Sigmoid colon (tissue), 6 donors: ENCODE measurements at regions not wholly inside any gene's neighbourhood (a gene's known extent, or its start where the extent isn't known, plus 50 kb on each side); places are given as distances from the start of the nearest gene placed in this dataset.

Experiments
- DNase-seq: peaks from one replicate; pipeline ENCODE4 v3.0.0-alpha.2; 2019
- H3K27ac ChIP-seq, 4 donors: fragments of 200-600 bp; sonication (generic); one replicate each; pipeline ENCODE4 v1.5.1; 2016 to 2019; ENCODE audit warnings: mild to moderate bottlenecking in 1 of 4
- H3K27me3 ChIP-seq, 3 donors: fragments of 200-600 bp; sonication (generic); one replicate each; pipeline ENCODE4 v1.5.1; 2019; ENCODE audit warnings: mild to moderate bottlenecking in 1 of 3
- H3K36me3 ChIP-seq, 4 donors: fragments of 200-600 bp; sonication (generic); one replicate each; pipeline ENCODE4 v1.5.1; 2016 to 2019
- H3K4me1 ChIP-seq, 4 donors: fragments of 200-600 bp; sonication (generic); one replicate each; pipeline ENCODE4 v1.5.1; 2017 to 2019
- H3K4me3 ChIP-seq, 4 donors: fragments of 200-600 bp; sonication (generic); one replicate each; pipeline ENCODE4 v1.5.1; 2017 to 2019; ENCODE audit warnings: mild to moderate bottlenecking in 2 of 4, moderate library complexity in 1 of 4
- H3K9me3 ChIP-seq, 4 donors: fragments of 200-600 bp in 3 of 4; sonication (generic) in 3 of 4; one replicate each; pipeline versions ENCODE4 v1.5.1 to v1.6.1; 2013 to 2019
- CTCF ChIP-seq, 4 experiments: fragments of 450-650 bp in 3 of 4; fragments of 200-600 bp in 1 of 4; IDR thresholded peaks; one replicate each; pipeline ENCODE4 v1.5.1; 2016 to 2019; ENCODE audit warnings: antibody characterized with exemption in 4 of 4, mild to moderate bottlenecking in 3 of 4, moderate library complexity in 2 of 4
- EP300 ChIP-seq, 4 donors: sonication (generic); formaldehyde crosslinking; IDR thresholded peaks; one replicate each; pipeline ENCODE4 v1.6.1; 2017; ENCODE audit warnings: antibody characterized with exemption in 4 of 4
- POLR2A ChIP-seq, 2 donors: fragments of 450-650 bp; IDR thresholded peaks; one replicate each; pipeline ENCODE4 v1.6.1; 2016; ENCODE audit warnings: antibody characterized with exemption in 2 of 2, mild to moderate bottlenecking in 2 of 2, moderate library complexity in 2 of 2
- POLR2AphosphoS5 ChIP-seq, 4 donors: sonication (generic); formaldehyde crosslinking; IDR thresholded peaks; one replicate each; pipeline ENCODE4 v1.6.1; 2017; ENCODE audit warnings: antibody characterized with exemption in 4 of 4
- WGBS, 2 donors: extraction: QIAGEN DNeasy Blood & Tissue Kit; methylation state at CpG; one replicate each; pipeline ENCODE4 v1.1.7; 2013; 5-methylcytosine and 5-hydroxymethylcytosine counted together
- intact Hi-C: fragments of 100-400 bp; cut with DNase I; formaldehyde crosslinking; loops from one replicate; pipeline ENCODE4 v1.15.1; 2023
- donor health status: healthy with polysubstance abuse.
- donor health status: healthy.

- Histone ChIP-seq H3K36me3 (no peaks in the 10 kb centered on the region), H3K4me3 (no peak overlapping the region), H3K9me3 (no peaks in the 10 kb centered on the region), H3K27me3 (no peaks in the 10 kb centered on the region), H3K4me1 (peaks cover 0 to 8% (median 7%) of the 10 kb centered on the region in 4 donors), H3K27ac (no peak overlapping the region)
- DNase-seq: no peak
- intact Hi-C loops: no loop called here
- WGBS, 2 donors: 47 to 79% methylated on average over 11 of the region's 11 CpGs
- TF ChIP-seq EP300 (IDR thresholded peaks at IDR 0.05) (no peak), CTCF (IDR thresholded peaks at IDR 0.05) (no peak)
These were observed 73.4 kb downstream of the ZFP36L2 start for GRCh38 chr2:43152741-43153647.

- no peaks in the 10 kb centered on the region for H3K9me3 ChIP-seq
- TF ChIP-seq CTCF (IDR thresholded peaks at IDR 0.05) (no peak), EP300 (IDR thresholded peaks at IDR 0.05) (no peak), POLR2AphosphoS5 (IDR thresholded peaks at IDR 0.05) (no peak)
- DNase-seq: no peak
- WGBS, 2 donors: 71 to 86% methylated on average over 8 of the region's 8 CpGs
- H3K4me1 ChIP-seq: peaks cover 0 to under 1% (median 0%) of the 10 kb centered on the region in 4 donors
- intact Hi-C loops: no loop called here
- H3K36me3 ChIP-seq: no peaks in the 10 kb centered on the region
- H3K4me3 ChIP-seq: no peak overlapping the region
- no peak overlapping the region for H3K27ac ChIP-seq
- no peaks in the 10 kb centered on the region for H3K27me3 ChIP-seq
These were observed 74.2 kb downstream of the ZFP36L2 start for GRCh38 chr2:43152186-43152585.

- H3K27me3 ChIP-seq: no peaks in the 10 kb centered on the region
- no peaks in the 10 kb centered on the region for H3K4me1 ChIP-seq
- no peak overlapping the region for H3K4me3 ChIP-seq
- DNase-seq: no peak
- H3K36me3 ChIP-seq: no peaks in the 10 kb centered on the region
- no peaks in the 10 kb centered on the region for H3K9me3 ChIP-seq
- no peak overlapping the region for H3K27ac ChIP-seq
- TF ChIP-seq POLR2AphosphoS5 (IDR thresholded peaks at IDR 0.05) (no peak), EP300 (IDR thresholded peaks at IDR 0.05) (no peak), POLR2A (IDR thresholded peaks at IDR 0.05) (no peak)
- intact Hi-C loops: no loop called here
- WGBS, 2 donors: 80 to 90% methylated on average over 9 of the region's 9 CpGs
These were observed 76.8 kb downstream of the ZFP36L2 start for GRCh38 chr2:43149482-43150107.

- no peaks in the 10 kb centered on the region for H3K27me3 ChIP-seq
- H3K36me3 ChIP-seq: no peaks in the 10 kb centered on the region
- DNase-seq: no peak
- TF ChIP-seq EP300 (IDR thresholded peaks at IDR 0.05) (no peak), CTCF (IDR thresholded peaks at IDR 0.05) (no peak), POLR2A (IDR thresholded peaks at IDR 0.05) (no peak), POLR2AphosphoS5 (IDR thresholded peaks at IDR 0.05) (no peak)
- H3K27ac ChIP-seq: no peak overlapping the region
- no peaks in the 10 kb centered on the region for H3K4me1 ChIP-seq
- 86 to 88% methylated on average over 5 of the region's 5 CpGs for WGBS, 2 donors
- H3K4me3 ChIP-seq: no peak overlapping the region
- intact Hi-C loops: no loop called here
- no peaks in the 10 kb centered on the region for H3K9me3 ChIP-seq
These were observed 80.3 kb downstream of the ZFP36L2 start for GRCh38 chr2:43146083-43146482.

GRCh38 chr2:43144263-43144662, 82.1 kb downstream of the ZFP36L2 start:
- intact Hi-C loops: no loop called here
- Histone ChIP-seq H3K4me3 (no peak overlapping the region), H3K27ac (no peak overlapping the region), H3K36me3 (no peaks in the 10 kb centered on the region), H3K9me3 (no peaks in the 10 kb centered on the region), H3K27me3 (no peaks in the 10 kb centered on the region), H3K4me1 (no peaks in the 10 kb centered on the region)
- no peak for DNase-seq
- WGBS, 2 donors: 81 to 88% methylated on average over 2 of the region's 2 CpGs
- no peak for TF ChIP-seq CTCF (IDR thresholded peaks at IDR 0.05)
- no peak for TF ChIP-seq POLR2A (IDR thresholded peaks at IDR 0.05)
- TF ChIP-seq EP300 (IDR thresholded peaks at IDR 0.05): no peak
- TF ChIP-seq POLR2AphosphoS5 (IDR thresholded peaks at IDR 0.05): no peak
